ENCODE measurements at regions not wholly inside any gene's neighbourhood (a gene's known extent, or its start where the extent isn't known, plus 50 kb on each side); places are given as distances from the start of the nearest gene placed in this dataset.

DNA sequence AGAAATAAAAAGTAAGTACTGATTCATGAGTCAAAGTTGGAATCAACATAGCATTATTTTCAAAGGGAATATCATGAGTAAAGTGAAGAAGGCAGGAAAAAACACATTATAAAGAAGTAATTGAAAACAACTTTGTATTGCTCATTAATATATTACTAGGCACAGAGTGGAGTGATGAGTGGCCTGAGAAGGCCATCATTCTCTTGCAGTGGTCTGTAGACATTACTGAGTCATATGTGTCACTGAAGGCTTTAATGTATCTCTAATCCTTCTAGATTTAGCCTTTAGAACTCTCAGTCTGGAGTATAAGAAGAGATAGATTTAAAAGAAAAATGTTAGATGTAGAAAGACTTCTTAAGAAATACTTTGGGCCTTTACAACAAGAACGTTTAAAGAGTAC is 881.4 kb downstream of the DNAH5 start (continued):
- TF ChIP-seq ZNF785 (tag by site-specific recombination; IDR thresholded peaks at IDR 0.05), result no peak
- TF ChIP-seq, protein P1, sequence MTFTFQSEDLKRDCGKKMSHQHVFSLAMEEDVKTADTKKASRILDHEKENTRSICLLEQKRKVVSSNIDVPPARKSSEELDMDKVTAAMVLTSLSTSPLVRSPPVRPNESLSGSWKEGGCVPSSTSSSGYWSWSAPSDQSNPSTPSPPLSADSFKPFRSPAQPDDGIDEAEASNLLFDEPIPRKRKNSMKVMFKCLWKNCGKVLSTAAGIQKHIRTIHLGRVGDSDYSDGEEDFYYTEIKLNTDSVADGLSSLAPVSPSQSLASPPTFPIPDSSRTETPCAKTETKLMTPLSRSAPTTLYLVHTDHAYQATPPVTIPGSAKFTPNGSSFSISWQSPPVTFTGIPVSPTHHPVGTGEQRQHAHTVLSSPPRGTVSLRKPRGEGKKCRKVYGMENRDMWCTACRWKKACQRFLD (tag by site-specific recombination; IDR thresholded peaks at IDR 0.05), result no peak
- TF ChIP-seq KLF16 (tag by site-specific recombination; IDR thresholded peaks at IDR 0.05), result no peak

DNA sequence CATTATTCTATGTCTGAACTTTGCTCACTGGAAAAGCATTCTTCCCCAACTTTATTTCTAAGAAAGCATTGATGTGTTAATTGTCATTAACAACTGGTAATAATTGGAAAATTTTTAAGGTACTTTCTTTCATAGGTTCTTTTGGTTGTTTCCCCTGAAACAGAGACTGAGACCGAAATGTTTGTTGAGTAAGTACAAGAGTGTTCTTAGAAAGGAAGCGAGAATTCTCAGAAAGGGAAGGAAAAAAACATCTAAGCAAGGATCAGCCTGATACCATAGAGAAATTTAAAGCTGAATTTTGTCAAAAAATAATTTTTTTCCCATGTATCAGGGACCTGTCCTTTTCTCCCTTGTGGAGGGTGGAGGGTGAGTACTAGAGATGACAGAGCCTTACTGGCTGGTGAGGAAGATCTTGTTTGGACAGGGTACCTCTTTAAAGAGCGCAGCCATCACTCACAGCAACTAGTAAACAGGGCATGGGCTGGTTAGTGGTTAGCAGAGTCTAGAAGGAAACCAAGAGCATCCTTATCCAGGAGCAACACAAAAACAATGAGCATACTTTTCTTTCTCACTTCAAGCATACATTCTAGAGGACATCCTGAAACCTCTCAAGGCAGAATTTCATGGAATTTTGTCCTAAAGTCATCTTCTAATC is 898.5 kb downstream of the DNAH5 start:
- no peak overlapping the region for H3K27ac ChIP-seq (ENCODE audit: extremely low read depth, low read depth, low read length)
- CTCF ChIA-PET, result no interaction called here

DNA sequence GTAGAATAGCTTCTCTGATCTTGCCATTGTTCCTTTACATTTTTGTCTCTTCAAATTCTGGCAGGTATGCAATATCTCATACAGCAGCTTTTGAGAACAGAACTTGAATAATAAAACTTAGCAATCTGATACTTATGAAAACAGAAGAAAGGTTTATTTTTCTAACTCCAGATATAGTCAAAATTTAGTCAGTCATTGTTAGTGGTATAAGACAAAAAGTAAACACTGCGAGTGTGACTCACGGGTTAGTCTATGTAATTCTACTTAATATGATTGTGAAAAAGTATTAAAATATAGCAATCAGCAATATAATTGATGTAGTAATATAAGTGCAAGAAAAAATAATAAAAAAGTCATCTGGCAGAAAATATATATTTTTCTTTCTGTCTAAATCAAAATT is 910.4 kb downstream of the DNAH5 start:
- Histone ChIP-seq H3K27ac (ENCODE audit: extremely low read depth, low read depth, low read length) (no peak overlapping the region), H3K9me3 (ENCODE audit: control insufficient read depth, insufficient read depth, low read depth, low read length) (no peaks in the 10 kb centered on the region), H3K36me3 (ENCODE audit: control insufficient read depth in 2 of 2, insufficient read depth in 1 of 2, low read length in 2 of 2) (no peaks in the 10 kb centered on the region), H3K4me1 (ENCODE audit: control insufficient read depth, insufficient read depth, low read length) (no peaks in the 10 kb centered on the region), H3K4me3 (ENCODE audit: low read depth, low read length) (no peak overlapping the region)
- CTCF ChIA-PET, result no interaction called here
- POLR2A ChIA-PET, result no interaction called here
- TF ChIP-seq ZBTB21 (tag by site-specific recombination; IDR thresholded peaks at IDR 0.05) (no peak), ZNF596 (tag by site-specific recombination; IDR thresholded peaks at IDR 0.05) (no peak), ZNF114 (tag by site-specific recombination; IDR thresholded peaks at IDR 0.05) (no peak)
- TF ChIP-seq, protein P2, sequence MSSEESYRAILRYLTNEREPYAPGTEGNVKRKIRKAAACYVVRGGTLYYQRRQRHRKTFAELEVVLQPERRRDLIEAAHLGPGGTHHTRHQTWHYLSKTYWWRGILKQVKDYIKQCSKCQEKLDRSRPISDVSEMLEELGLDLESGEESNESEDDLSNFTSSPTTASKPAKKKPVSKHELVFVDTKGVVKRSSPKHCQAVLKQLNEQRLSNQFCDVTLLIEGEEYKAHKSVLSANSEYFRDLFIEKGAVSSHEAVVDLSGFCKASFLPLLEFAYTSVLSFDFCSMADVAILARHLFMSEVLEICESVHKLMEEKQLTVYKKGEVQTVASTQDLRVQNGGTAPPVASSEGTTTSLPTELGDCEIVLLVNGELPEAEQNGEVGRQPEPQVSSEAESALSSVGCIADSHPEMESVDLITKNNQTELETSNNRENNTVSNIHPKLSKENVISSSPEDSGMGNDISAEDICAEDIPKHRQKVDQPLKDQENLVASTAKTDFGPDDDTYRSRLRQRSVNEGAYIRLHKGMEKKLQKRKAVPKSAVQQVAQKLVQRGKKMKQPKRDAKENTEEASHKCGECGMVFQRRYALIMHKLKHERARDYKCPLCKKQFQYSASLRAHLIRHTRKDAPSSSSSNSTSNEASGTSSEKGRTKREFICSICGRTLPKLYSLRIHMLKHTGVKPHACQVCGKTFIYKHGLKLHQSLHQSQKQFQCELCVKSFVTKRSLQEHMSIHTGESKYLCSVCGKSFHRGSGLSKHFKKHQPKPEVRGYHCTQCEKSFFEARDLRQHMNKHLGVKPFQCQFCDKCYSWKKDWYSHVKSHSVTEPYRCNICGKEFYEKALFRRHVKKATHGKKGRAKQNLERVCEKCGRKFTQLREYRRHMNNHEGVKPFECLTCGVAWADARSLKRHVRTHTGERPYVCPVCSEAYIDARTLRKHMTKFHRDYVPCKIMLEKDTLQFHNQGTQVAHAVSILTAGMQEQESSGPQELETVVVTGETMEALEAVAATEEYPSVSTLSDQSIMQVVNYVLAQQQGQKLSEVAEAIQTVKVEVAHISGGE (tag by site-specific recombination; conservative IDR thresholded peaks at IDR 0.05; ENCODE audit: low read depth), result no peak
- TF ChIP-seq, protein P3, sequence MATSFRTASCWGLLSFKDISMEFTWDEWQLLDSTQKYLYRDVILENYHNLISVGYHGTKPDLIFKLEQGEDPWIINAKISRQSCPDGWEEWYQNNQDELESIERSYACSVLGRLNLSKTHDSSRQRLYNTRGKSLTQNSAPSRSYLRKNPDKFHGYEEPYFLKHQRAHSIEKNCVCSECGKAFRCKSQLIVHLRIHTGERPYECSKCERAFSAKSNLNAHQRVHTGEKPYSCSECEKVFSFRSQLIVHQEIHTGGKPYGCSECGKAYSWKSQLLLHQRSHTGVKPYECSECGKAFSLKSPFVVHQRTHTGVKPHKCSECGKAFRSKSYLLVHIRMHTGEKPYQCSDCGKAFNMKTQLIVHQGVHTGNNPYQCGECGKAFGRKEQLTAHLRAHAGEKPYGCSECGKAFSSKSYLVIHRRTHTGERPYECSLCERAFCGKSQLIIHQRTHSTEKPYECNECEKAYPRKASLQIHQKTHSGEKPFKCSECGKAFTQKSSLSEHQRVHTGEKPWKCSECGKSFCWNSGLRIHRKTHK (tag by site-specific recombination; IDR thresholded peaks at IDR 0.05), result no peak
- TF ChIP-seq, protein P4, sequence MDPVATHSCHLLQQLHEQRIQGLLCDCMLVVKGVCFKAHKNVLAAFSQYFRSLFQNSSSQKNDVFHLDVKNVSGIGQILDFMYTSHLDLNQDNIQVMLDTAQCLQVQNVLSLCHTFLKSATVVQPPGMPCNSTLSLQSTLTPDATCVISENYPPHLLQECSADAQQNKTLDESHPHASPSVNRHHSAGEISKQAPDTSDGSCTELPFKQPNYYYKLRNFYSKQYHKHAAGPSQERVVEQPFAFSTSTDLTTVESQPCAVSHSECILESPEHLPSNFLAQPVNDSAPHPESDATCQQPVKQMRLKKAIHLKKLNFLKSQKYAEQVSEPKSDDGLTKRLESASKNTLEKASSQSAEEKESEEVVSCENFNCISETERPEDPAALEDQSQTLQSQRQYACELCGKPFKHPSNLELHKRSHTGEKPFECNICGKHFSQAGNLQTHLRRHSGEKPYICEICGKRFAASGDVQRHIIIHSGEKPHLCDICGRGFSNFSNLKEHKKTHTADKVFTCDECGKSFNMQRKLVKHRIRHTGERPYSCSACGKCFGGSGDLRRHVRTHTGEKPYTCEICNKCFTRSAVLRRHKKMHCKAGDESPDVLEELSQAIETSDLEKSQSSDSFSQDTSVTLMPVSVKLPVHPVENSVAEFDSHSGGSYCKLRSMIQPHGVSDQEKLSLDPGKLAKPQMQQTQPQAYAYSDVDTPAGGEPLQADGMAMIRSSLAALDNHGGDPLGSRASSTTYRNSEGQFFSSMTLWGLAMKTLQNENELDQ (tag by site-specific recombination; IDR thresholded peaks at IDR 0.05; ENCODE audit: low read depth), result no peak
- TF ChIP-seq, protein P5, sequence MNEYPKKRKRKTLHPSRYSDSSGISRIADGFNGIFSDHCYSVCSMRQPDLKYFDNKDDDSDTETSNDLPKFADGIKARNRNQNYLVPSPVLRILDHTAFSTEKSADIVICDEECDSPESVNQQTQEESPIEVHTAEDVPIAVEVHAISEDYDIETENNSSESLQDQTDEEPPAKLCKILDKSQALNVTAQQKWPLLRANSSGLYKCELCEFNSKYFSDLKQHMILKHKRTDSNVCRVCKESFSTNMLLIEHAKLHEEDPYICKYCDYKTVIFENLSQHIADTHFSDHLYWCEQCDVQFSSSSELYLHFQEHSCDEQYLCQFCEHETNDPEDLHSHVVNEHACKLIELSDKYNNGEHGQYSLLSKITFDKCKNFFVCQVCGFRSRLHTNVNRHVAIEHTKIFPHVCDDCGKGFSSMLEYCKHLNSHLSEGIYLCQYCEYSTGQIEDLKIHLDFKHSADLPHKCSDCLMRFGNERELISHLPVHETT (tag by site-specific recombination; IDR thresholded peaks at IDR 0.05), result no peak

More for the DNA sequence above, 898.5 kb downstream of the DNAH5 start:
- Histone ChIP-seq H3K36me3 (ENCODE audit: control insufficient read depth in 2 of 2, insufficient read depth in 1 of 2, low read length in 2 of 2) (no peaks in the 10 kb centered on the region), H3K4me3 (ENCODE audit: low read depth, low read length) (no peak overlapping the region), H3K4me1 (ENCODE audit: control insufficient read depth, insufficient read depth, low read length) (no peaks in the 10 kb centered on the region), H3K9me3 (ENCODE audit: control insufficient read depth, insufficient read depth, low read depth, low read length) (no peaks in the 10 kb centered on the region)
- no peak for TF ChIP-seq REPIN1 (tag by site-specific recombination; IDR thresholded peaks at IDR 0.05; ENCODE audit: low read depth)
- no peak for TF ChIP-seq HOXA7 (CRISPR knock-in tag; IDR thresholded peaks at IDR 0.05; ENCODE audit: borderline replicate concordance)
- TF ChIP-seq ZNF211 (tag by site-specific recombination; IDR thresholded peaks at IDR 0.05; ENCODE audit: low read depth), result no peak
- TF ChIP-seq, protein P6, sequence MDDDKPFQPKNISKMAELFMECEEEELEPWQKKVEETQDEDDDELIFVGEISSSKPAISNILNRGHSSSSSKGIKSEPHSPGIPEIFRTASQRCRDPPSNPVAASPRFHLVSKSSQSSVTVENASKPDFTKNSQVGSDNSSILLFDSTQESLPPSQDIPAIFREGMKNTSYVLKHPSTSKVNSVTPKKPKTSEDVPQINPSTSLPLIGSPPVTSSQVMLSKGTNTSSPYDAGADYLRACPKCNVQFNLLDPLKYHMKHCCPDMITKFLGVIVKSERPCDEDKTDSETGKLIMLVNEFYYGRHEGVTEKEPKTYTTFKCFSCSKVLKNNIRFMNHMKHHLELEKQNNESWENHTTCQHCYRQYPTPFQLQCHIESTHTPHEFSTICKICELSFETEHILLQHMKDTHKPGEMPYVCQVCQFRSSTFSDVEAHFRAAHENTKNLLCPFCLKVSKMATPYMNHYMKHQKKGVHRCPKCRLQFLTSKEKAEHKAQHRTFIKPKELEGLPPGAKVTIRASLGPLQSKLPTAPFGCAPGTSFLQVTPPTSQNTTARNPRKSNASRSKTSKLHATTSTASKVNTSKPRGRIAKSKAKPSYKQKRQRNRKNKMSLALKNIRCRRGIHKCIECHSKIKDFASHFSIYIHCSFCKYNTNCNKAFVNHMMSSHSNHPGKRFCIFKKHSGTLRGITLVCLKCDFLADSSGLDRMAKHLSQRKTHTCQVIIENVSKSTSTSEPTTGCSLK (tag by site-specific recombination; IDR thresholded peaks at IDR 0.05), result no peak
- TF ChIP-seq ZNF37A (tag by site-specific recombination; IDR thresholded peaks at IDR 0.05), result no peak
- no peak for TF ChIP-seq ZFHX2 (tag by site-specific recombination; conservative IDR thresholded peaks at IDR 0.05)
- POLR2A ChIA-PET, result no interaction called here
